H1 (cell line): ENCODE measurements at regions not wholly inside any gene's neighbourhood (a gene's known extent, or its start where the extent isn't known, plus 50 kb on each side); places are given as distances from the start of the nearest gene placed in this dataset.

ENCODE experiments used
- ASH2L ChIP-seq: fragments of 200-600, 300-600 bp; sonication (generic); IDR thresholded peaks from one replicate; pipeline ENCODE4 v1.7.1; 2017; ENCODE audit warnings: low read length
- EGR1 ChIP-seq: IDR thresholded peaks from 2 replicates; pipeline ENCODE4 v1.6.1; 2011; ENCODE audit warnings: low read depth, low read length, borderline replicate concordance
- EZH2 ChIP-seq: fragments of 200-600 bp; sonication (generic); IDR thresholded peaks from 2 replicates; pipeline ENCODE4 v1.7.1; 2012; ENCODE audit warnings: low read depth, mild to moderate bottlenecking, moderate library complexity, low read length, inconsistent platforms; ENCODE audit not compliant: severe bottlenecking
- HDAC6 ChIP-seq: IDR thresholded peaks from one replicate; pipeline ENCODE4 v1.7.1; 2012; ENCODE audit warnings: low read depth, mild to moderate bottlenecking, inconsistent platforms, low read length, moderate library complexity
- JUN ChIP-seq: IDR thresholded peaks from 2 replicates; pipeline ENCODE4 v1.6.1; 2011; ENCODE audit warnings: low read depth, mild to moderate bottlenecking, improper control_type of control experiment, low read length
- MAFK ChIP-seq: IDR thresholded peaks from 2 replicates; pipeline ENCODE4 v1.6.1; 2012; ENCODE audit warnings: low read depth, mild to moderate bottlenecking, improper control_type of control experiment, low read length
- NANOG ChIP-seq: IDR thresholded peaks from 2 replicates; pipeline ENCODE4 v1.6.1; 2011; ENCODE audit warnings: low read length, low read depth, mild to moderate bottlenecking, inconsistent platforms; ENCODE audit not compliant: insufficient read depth, poor library complexity, severe bottlenecking
- POLR2A ChIP-seq, 2 experiments: IDR thresholded peaks; 1 replicate in 1 of 2; 2 replicates in 1 of 2; pipeline ENCODE4 v1.6.1; 2011; ENCODE audit warnings: low read depth in 2 of 2, low read length in 2 of 2, mild to moderate bottlenecking in 2 of 2; ENCODE audit errors: control extremely low read depth in 1 of 2
- POLR2AphosphoS5 ChIP-seq: IDR thresholded peaks from 2 replicates; pipeline ENCODE4 v1.6.1; 2011; ENCODE audit warnings: low read depth, low read length
- SP2 ChIP-seq: IDR thresholded peaks from 2 replicates; pipeline ENCODE4 v1.6.1; 2012; ENCODE audit warnings: mild to moderate bottlenecking, low read length, inconsistent platforms
- YY1 ChIP-seq: IDR thresholded peaks from 2 replicates; pipeline ENCODE4 v1.6.1; 2011; ENCODE audit warnings: low read depth, mild to moderate bottlenecking, low read length
- ZNF274 ChIP-seq: IDR thresholded peaks from 2 replicates; pipeline ENCODE4 v1.7.0; 2012; ENCODE audit warnings: low read length, borderline replicate concordance; ENCODE audit errors: extremely low read depth
- TF ChIP-seq, protein P1 (sequence below), 3 experiments: IDR thresholded peaks; 1 replicate in 2 of 3; 2 replicates in 1 of 3; pipeline versions ENCODE4 v1.5.1 to v1.6.1; 2011; ENCODE audit warnings: low read length in 3 of 3, mild to moderate bottlenecking in 3 of 3, inconsistent platforms in 2 of 3, low read depth in 1 of 3, moderate library complexity in 1 of 3; ENCODE audit not compliant: insufficient read depth in 1 of 3; ENCODE audit errors: control extremely low read depth in 1 of 3
- TF ChIP-seq, protein P2 (sequence below): IDR thresholded peaks from 2 replicates; pipeline ENCODE4 v1.6.1; 2012; ENCODE audit warnings: inconsistent platforms

- no peak for TF ChIP-seq EGR1
- no peak for TF ChIP-seq NANOG
- no peak for TF ChIP-seq HDAC6
- no peak for TF ChIP-seq ASH2L
- TF ChIP-seq, protein P1, sequence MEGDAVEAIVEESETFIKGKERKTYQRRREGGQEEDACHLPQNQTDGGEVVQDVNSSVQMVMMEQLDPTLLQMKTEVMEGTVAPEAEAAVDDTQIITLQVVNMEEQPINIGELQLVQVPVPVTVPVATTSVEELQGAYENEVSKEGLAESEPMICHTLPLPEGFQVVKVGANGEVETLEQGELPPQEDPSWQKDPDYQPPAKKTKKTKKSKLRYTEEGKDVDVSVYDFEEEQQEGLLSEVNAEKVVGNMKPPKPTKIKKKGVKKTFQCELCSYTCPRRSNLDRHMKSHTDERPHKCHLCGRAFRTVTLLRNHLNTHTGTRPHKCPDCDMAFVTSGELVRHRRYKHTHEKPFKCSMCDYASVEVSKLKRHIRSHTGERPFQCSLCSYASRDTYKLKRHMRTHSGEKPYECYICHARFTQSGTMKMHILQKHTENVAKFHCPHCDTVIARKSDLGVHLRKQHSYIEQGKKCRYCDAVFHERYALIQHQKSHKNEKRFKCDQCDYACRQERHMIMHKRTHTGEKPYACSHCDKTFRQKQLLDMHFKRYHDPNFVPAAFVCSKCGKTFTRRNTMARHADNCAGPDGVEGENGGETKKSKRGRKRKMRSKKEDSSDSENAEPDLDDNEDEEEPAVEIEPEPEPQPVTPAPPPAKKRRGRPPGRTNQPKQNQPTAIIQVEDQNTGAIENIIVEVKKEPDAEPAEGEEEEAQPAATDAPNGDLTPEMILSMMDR (IDR thresholded peaks at IDR 0.05; ENCODE audit: control extremely low read depth in 1 of 3, insufficient read depth in 1 of 3, low read depth in 1 of 3, low read length in 3 of 3), result peak in 1 of 3 experiments; percentile 36; a peak in 2 of 4 replicates
- no peak for TF ChIP-seq JUN
- TF ChIP-seq ZNF274, result no peak
- no peak for TF ChIP-seq POLR2AphosphoS5
- no peak for TF ChIP-seq YY1
- no peak for TF ChIP-seq SP2
- TF ChIP-seq MAFK, result no peak
- TF ChIP-seq, protein P2, sequence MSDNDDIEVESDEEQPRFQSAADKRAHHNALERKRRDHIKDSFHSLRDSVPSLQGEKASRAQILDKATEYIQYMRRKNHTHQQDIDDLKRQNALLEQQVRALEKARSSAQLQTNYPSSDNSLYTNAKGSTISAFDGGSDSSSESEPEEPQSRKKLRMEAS, result no peak
- no peak for TF ChIP-seq EZH2
- no peak for TF ChIP-seq POLR2A (IDR thresholded peaks at IDR 0.05; ENCODE audit: control extremely low read depth in 1 of 2, low read depth in 2 of 2, low read length in 2 of 2)
These were observed 745.6 kb upstream of the RAB6C start for GRCh38 chr2:129233751-129234406.
